Keratinocyte (primary cell): ENCODE measurements at regions not wholly inside any gene's neighbourhood (a gene's known extent, or its start where the extent isn't known, plus 50 kb on each side); places are given as distances from the start of the nearest gene placed in this dataset.

Source experiments
- CTCF ChIP-seq, 3 experiments: IDR thresholded peaks in 1 of 3; conservative IDR thresholded peaks in 1 of 3; optimal IDR thresholded peaks in 1 of 3; 2 replicates in 2 of 3; 3 replicates in 1 of 3; pipeline versions ENCODE3 to v1.5.1; 2011; ENCODE audit warnings: low read length in 3 of 3, mild to moderate bottlenecking in 3 of 3, moderate library complexity in 2 of 3, control low read depth in 1 of 3, inconsistent platforms in 1 of 3; ENCODE audit not compliant: insufficient read depth in 2 of 3; ENCODE audit errors: extremely low read depth in 1 of 3
- EZH2 ChIP-seq: IDR thresholded peaks from one replicate; pipeline ENCODE4 v1.6.1; 2012; ENCODE audit warnings: inconsistent platforms, mild to moderate bottlenecking, low read length, moderate library complexity

GRCh38 chr10:3711918-3712317, 73.1 kb downstream of the KLF6 start:
- TF ChIP-seq CTCF (optimal IDR thresholded peaks at IDR 0.05 in 1 of 3, IDR thresholded peaks at IDR 0.05 in 1 of 3, conservative IDR thresholded peaks at IDR 0.05 in 1 of 3; ENCODE audit: extremely low read depth in 1 of 3, insufficient read depth in 2 of 3, low read length in 3 of 3): no peak
- no peak for TF ChIP-seq EZH2
